ENCODE measurements at regions not wholly inside any gene's neighbourhood (a gene's known extent, or its start where the extent isn't known, plus 50 kb on each side); places are given as distances from the start of the nearest gene placed in this dataset.

DNA sequence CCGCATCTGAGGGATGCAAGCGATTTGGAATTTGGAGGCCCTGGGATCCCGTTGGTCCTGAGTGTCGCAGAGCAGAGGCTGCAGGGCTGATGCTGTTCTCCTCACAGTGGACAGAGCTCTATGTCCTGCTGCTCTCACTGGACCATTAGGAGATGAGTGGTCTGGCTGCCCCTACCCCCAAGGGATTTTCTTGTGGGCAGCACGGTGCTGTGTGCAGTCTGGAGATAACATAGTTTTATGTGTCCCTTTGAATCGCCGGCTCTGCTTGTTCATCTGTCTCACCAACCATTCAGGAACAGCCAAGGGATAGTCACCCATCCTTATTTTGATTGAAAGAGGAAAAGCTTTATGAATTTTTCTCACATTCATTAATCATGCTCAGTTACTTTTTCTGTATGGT lies 49.9 kb downstream of the CHRM3 start:
- DNase-seq: no peak

DNA sequence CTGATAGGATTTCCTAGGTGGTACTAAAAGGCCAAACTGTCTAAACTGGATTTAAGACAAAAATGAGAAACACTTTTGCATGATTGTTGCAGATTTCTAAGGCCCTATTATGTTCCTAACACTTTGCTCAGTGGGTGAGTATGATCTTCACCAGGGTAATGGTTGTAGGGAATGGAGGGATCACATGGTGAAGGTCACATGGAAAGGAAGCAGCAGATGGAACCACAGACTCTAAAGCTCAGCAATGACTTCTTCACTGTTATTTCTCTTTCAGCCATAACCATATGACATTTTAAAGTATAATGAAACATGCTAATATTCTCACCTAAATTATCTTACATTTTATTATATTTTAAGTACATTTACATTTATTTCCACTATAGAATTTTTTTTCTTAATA lies 51.5 kb downstream of the CHRM3 start:
- no peak for DNase-seq

DNA sequence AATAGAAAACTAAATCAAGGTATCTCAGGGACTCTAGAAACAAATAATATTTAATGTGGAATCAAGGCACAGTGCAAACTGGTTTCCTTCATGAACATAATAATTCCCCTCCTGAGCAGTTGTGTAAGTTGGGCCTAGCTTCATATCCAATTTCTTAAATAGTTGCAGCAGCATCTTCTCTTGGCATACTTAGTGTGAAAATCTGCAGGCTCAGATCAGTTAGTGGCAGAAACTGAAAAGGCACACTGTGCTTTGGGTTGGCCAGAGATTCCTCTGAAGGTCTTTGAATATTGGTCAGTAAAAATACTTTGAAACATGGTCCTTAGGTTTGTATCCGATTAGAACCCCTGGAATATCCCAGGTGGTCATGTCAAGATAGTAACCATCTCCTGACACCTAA lies 52.5 kb downstream of the CHRM3 start:
- DNase-seq: no peak

DNA sequence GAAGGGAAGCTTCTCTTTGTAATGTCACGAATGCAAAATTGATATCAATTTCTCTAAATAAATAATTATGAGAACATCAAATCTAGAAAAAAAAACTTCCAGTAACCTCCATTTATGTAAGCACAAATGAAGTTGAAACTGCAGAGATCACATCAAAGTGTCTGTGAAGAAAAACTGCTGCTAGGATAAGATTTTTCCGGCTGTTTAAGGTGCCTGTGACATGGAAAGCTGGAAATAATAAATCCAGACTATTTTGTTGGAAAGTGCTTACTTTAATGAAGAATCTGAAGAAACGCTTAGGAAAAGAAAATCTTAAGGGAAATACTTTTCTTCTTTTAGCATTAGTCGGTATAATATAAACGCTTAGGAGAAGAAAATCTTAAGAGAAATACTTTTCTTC lies 57.0 kb downstream of the CHRM3 start:
- no peak for DNase-seq

DNA sequence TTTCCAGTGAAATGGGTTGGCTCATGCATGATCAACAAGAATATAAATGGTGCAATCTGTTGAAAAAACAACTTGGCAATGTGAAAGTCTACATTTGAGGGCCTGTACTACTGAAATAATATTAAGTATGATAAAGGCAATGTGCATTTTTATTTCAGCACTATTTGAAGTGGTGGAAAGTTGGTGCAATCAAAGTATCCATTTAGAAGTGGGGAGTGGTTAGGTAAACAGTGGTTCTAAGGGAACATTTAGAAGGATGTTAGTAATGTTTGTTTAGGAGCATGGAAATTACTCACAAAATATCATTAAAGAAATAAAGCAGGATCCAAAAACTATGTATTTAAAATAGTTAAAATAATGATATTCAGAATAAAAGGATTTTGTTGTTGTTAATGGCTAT lies 60.2 kb downstream of the CHRM3 start:
- no peak for DNase-seq

DNA sequence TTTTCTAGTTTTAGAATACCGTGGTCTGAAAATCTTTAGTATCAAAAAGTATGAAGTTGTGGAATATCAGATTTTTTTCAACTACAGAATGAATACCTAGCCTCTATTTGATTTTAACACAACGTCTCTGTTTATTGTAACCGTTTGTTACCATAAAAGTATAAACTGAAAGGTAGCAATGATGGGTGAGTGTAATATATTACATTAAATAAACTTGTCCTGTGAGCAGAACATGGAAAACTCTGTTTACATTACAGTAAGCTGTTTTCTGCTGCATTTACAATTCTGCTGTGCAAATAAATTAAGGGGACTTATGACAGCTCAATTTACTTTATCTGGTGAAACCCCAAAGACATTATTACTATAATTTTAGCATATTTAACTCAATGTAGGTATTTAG lies 62.5 kb downstream of the CHRM3 start:
- DNase-seq: no peak

DNA sequence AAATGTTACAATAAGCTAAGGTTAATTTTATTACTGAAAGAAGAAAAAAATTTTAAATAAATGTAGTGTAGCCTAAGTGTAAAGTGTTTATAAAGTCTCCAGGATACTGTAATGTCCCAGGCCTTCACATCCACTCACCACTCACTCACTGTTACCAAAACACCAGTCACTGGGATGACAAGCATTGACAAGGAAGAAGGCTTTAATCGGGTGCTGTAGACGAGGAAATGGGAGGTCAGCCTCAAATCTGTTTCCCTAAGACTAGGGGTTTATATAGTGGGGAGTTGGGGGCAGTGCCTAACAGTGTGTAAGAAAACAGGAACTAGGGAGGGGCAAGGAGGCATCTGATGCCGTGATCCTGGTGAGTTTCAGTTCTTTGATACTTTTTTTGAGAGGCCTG lies 69.4 kb downstream of the CHRM3 start:
- DNase-seq: no peak

DNA sequence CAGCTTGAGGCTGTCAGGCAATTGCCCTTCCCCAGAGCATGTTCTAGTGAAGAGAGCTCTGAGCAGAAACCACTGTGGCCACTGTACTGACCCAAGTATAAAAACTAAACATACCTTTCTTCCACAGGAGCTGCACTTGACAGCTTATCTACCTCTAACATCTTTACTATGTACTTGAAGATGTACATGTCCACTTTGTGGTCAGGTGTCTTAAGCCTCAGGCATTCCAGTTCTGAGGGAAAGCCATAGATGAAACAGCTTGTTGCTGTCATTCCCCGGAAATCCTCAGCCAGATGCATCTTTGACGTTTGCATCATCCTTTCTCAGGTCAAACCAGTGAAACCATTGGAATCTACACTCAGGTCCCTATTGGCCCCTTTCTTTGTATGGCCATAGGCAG lies 70.4 kb downstream of the CHRM3 start:
- DNase-seq: no peak

DNA sequence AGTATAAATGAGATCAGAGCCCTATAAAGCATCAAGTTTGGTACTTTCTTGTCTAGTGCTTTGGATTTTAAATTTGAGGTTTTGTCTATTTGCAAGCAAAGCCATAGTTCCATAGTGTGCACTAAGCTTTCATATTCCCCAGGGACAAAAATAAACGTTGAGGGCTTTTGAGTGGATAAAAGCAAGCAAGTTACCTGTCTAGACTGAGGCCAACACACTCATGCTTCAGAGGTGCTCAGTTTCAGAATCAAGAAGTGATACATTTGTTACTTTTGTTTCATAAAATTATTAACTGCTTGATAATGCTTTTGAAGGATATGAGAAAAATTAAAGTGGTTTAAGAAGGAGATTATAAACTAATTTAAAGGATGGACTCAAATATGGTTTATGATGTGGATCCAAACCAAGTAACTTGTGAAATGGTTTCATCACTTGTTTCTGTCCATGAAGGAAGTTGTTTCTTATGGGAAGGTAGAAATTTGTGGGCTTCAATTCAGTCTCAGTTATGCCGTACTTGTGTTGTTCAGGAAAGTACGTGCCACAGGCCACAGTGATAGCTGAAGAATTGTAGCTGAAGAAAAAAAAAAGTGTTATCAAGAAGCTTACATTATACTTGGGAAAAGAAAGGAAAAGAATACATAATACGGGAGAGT lies 71.2 kb downstream of the CHRM3 start:
- no peak for DNase-seq

DNA sequence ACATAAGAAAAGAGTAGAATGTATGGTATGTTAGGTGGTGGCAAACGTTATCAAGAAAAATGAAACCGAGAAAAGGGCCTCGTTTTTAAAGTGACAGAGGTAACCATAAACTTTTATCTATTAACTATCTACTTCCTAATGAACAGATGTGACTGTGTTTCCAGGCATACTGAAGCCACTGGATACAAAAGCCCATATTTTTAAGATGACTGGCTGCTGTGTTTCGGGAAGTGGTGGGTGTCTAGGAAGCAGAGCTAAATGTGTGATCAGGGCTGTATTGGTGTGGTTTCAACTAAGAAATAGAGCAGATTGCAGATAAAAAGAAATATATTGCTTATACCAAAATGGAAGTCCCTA lies 71.8 kb downstream of the CHRM3 start:
- peak; percentile 2 for DNase-seq

DNA sequence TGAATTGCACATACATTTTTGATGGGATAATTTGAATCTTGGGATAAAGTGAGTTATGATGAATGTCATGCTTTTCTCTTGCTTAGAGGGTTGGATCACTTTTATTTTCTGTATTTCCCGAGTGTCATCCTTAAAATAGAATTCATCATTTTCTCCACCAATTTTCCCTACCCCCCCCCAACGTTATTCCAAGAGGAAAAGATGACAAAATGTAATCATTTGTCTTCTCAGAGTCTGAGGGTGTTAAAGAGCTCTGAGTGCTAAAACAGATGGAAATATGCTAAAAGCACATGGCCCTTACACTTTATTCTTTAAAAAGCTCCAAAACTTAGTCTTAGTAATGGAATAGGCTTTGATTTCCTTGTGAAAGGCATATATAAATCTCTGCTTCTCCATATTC lies 81.4 kb downstream of the CHRM3 start:
- DNase-seq: no peak

DNA sequence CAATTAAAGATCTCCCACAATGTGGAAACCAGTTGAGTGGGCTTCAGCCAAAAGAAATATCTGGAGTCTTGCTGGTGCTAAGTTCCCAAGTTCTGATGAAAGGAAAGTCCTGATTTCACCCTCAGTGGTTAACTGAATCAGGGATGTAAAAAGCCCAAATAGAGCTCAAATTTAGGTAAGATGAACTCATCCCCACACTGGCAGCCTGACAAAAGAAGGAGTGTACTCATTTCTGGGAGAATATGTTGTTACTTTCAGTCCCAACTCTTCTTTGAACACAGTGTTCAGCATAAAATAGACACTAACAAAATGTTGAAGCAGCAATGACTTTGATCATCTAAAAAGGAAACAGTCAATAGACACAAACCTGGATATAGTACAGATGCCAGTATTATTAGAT lies 91.7 kb downstream of the CHRM3 start:
- DNase-seq: no peak

DNA sequence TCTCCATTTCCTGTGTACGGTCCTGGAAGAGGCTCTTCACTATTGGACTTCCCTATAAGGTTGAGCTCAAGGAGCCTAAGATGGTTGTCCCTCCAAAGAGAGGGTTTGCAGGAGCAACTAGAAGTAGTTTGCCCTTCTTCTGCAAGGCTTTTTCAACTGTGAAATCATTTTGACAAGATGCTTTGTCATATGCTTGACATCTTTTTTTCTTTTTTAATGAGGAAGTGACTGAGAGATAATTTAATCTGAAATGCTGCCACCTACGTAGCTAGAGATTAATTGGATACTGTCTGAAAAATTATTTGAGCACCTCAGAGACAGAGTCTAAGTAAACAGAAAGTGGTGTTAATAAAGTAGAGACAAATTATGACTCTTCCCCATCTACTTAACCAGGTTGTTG lies 97.0 kb downstream of the CHRM3 start:
- no peak for DNase-seq

DNA sequence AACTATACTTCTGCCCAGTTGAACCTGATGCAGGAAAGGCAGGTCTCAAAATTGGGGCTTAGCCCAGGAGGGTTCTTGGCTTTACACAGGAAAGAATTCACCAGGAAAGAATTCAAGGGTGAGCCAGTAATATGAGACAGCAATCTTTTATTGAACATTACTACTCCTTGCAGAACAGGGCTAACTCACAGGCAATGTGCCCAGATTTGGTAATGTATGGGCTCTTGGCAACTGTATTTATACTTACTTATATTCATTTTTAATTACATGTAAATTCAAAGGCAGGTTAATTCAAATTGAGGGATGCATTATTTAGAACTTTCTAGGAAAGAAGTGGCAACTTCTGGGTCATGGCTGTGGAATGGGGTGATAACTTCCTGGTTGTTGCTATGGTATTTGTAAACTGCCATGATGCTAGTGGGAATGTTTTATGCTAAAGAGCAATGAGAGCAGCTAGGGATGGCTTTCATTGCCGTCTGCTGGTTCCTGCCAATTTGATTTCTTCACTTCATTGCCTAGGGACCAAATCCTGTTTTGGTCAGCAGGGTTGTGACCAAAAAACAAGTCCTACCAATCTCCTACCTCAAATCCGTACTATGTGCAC lies 107.5 kb downstream of the CHRM3 start:
- DNase-seq: no peak

DNA sequence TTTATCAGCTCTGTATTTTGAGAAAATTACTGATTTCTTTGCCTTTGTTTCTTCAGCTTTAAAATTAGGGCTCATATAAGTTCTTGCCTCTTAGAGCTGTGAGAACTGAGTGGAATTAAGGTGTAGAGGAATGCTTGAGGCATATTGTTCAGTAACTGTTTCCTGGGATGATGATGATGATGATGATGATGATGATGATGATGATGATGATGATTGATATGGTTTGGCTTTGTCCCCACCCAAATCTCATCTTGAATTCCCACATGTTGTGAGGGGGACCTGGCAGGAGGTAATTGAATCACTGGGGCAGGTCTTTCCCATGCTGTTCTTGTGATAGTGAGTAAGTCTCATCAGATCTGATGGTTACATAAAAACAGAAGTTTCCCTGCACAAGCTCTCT lies 118.7 kb downstream of the CHRM3 start:
- no peak for DNase-seq

DNA sequence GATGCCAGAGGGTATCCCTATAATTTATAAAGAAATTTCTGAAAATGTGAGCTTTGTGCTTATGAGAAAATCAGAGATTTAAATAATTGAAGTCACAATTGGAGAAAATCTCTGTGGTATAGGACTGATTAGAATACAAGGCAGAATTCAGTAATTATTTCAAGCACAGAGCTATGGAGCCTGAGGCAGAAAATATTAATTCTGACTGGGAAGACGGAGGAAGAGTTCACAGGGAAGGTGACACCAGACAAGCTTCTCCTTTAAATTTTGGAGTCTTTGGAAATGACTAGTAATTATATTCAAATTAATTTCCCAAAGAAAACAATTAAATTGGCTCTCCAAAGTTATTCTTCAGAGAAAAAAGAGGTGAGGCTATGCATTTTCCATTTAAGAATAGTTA lies 121.5 kb downstream of the CHRM3 start:
- DNase-seq: no peak

DNA sequence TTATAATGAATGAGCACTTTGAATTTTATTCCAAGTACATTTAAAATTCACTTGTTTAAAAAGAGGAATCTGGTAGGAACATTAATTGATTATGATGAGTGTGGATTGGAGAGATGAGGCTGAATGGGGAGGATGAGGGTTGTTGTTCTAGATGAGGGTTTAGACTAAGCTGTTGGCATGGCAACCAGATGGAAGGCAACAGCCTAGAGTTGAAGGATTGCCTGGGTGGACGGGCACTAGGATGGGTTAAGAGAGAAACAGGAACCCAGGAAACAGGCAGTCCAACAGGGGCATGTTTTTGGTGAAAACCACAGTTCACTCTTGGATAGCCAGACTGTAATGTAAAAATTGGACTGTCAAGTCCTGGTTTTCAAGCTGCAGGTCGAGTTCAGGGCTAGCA lies 125.5 kb downstream of the CHRM3 start:
- no peak for DNase-seq

DNA sequence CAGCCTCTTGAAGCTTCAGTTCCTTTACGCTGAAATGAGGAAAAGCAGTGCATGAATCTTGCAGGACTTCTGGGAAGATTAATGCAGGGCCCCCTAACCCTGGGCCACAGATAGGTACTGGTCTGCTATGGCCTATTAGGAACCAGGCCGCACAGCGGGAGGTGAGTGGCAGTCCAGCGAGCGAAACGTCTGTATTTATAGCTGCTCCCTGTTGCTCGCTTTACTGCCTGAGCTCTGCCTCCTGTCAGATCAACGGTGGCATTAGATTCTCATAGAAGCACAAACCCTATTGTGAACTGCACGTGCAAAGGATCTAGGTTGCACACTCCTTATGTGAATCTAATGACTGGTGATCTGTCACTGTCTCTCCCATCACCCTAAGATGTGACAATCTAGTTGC lies 130.2 kb downstream of the CHRM3 start:
- DNase-seq: no peak

DNA sequence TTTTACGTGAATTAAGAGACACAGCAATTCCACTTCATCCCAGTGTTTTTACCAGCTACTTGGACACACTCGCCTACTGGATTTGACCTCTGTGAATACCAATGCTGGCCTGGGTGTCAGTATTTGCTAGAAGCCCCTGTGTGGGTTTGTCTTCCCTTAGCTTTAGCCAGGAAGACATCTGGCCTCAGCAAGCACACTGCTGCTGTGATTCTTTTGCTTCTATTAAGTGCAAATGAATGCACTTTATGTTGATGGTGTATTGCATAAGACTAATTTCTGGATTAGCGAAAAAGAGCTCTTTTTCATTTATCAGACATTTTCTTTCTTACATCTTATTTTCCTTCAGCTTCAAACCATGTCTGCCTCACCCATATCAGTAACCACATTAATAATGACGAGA lies 140.0 kb downstream of the CHRM3 start:
- no peak for DNase-seq

DNA sequence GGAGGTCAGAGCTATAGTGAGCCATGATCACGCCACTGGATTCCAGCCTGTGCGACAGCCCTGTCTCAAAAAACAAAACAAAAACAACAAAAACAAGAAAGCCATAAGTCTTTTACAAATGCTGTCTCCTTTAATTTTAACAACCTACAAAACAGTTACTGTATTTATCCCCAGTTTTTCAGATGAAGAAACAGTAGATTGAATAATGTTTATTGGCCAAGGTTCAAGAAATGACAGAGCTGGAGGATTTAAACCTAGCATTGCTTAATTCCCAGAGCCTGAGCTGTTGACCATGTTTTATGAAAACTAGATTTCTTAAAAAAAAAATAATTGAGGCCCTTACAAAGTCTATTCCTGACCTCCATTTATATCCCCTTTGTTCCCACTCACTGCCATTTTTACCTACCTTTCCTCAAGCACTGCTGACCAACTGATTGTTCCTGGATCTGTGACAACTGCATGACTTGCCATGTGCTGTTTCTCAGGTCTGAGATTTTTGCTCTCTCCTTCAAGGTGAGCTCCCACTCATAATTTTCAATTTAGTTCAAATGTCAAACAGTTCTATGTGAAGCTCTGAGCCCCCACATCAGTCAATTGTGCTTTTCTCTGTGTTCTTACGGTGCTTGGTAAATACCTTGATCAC lies 140.8 kb downstream of the CHRM3 start:
- no peak for DNase-seq

DNA sequence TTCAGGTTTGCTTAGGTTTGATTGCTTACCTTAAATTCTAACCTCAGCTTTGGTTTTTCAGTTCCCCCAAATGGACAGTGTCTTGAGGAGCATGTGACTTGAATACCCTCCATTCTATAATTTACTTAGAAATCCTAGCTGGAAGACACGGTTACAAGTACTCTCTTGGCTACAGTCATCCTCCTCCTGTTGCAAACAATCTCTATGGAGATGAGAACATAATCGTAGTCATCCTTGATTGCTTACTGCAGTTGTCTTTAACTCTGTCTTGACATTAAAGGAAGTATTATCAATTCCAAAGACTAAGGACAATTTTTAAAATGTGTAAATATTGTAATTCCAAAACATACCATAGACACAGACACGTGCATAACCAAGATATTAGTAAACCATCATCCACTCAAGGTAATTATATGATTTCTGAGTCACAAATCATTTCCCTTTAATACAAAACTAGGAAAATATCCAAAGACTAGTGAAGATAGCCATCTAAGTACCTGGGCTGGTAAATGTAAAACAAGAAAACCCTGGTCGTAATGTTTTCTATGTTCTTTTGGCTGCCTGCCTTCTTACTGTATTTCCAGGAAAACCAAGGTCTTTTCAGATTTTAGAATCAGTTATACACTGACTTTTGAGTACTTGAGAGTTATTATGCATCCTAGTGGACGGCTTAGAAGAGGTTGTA lies 149.9 kb downstream of the CHRM3 start:
- no peak for DNase-seq

DNA sequence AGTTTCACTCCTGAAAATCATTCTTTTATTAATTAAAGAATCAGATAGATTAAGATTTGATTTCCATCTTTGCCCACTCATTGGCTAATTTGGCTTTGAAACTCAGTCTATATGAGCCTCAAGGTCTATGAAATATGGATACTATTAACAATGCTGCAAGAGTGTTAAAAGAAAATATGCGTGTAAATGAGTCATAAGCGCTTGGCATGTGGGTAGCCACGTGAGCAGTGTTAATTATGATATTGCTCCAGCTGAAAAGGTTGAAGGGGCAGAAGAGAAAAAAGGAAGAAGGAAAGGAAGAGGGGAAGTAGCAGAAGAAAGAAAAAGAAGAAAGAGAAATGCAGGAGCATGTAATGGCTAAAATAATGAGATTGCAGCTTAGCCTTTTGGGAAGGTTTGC lies 151.4 kb downstream of the CHRM3 start:
- DNase-seq: no peak

DNA sequence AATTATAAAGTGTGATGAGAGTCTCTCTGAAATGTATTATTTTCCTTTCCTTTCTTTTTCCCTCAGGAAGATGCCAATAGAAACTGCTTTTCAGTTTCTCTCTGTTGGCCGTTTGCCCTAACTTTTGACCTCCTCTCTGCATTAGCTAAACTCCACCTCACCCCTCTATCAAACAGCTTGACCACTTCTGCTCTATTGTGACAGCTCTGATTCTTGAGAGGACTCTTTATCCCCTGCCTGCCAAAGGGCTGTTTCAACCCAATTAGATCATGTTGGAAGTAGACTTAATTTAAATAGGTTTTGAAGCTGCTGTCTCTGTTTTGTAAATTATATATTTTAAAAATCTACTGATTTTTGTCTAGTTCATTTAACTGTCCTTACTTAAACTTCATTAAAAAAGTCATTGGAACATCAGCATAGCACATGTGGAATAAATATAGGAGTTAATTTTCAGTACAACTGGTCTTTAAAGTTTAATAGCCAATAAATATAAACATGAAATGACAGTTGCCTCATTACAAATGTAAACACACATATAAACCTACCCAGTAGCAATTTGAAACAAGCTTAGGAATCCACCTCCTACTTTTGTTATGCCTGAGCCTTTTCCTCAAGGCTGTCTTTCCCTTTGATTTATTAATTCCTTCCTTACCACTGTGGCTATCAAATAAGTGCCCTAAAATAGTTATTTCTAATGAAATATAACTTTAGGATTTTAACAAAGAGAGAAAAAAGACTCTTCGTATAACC lies 152.0 kb downstream of the CHRM3 start:
- DNase-seq: no peak

DNA sequence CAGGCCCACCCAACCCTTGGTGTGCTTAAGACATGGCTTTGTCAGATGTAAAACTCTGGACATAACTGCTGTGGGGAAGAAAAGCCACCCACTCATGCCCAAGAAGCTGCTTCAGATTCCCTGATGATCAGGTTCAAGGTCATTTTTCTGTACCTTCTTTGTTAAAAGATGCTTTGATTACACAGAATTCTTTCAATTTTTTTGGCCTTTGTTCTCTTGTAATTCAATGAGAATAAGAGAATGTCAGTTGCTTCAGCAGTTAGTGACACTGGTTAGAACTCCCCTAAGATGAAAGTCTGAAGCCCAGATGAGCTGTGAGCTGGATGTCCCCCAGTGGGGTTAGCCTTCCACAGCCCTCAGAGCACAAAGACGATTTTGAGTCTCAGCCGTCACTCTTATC lies 152.7 kb downstream of the CHRM3 start:
- DNase-seq: no peak

All from stimulated activated CD4-positive, alpha-beta T cell treated with anti-CD3 and anti-CD28 coated beads, Interleukin-15, amount 100 ng/mL, for 24 hours (primary cell).